GM19328 (cell line): ENCODE measurements at regions not wholly inside any gene's neighbourhood (a gene's known extent, or its start where the extent isn't known, plus 50 kb on each side); places are given as distances from the start of the nearest gene placed in this dataset.

ENCODE experiments used
- ATAC-seq: cut with Tn5 transposase; IDR thresholded peaks from one replicate; pipeline ENCODE4 v1.9.1; 2021; ENCODE audit warnings: mild to moderate bottlenecking, moderate library complexity; ENCODE audit not compliant: unreplicated experiment

DNA sequence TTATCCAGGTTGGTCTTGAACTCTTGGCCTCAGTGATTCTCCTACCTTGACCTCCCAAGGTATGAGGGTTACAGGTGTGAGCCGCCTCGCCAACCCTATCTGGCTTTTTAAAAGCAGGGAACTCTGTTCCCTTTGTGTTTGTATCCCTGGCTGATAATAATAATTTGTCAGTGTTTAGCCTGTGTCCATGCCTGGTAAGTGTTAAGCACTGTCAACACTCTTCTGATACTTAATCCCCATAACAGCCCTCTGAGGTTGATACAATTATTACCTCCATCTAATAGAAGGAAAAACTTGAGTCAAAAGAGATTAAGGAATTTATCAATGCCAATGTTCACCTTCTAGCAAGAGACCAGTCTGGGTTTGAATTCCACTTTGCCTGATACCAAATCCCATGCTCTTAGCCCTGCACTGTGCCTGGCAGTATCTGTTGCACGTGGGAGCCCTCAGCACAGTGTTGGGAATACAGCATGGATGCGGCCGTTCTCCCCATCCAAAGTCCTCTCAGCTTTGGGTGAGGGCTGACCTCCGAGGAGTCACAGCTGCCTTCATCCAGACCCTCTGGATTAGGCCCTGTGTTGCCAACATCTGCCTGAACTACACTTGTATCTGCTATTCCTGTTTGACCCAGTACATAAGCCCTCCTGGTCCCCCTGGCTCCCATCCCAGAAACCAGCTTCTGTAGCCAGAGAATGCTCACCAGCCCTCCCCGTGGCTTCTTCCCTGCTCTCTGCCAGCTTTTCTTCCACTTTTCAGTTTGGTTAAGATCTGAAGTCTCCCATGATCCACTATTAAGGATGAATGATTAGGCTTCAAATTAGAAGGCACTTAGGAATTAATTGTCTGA, 335.6 kb upstream of the ASIC2 start:
- ATAC-seq = no peak

DNA sequence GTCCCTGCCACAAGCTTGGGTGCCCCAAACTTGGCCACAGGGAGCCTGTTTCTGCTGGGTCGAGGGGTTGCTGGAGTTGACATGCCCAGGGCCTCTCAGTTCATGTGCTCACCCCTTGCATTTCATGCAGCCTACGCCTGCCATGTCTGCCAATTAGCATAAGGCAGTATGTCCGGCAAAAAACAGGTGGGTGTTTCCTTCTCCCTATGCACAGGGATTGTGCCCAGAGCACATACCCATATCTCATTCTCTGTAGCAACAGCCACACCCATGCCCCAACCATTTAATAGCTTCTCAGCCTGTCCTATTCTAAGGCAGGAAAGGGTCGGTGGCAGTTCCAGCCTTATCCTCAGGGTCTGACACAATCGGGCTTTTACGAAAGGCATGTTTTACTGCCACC, 340.4 kb upstream of the ASIC2 start:
- ATAC-seq = no peak

DNA sequence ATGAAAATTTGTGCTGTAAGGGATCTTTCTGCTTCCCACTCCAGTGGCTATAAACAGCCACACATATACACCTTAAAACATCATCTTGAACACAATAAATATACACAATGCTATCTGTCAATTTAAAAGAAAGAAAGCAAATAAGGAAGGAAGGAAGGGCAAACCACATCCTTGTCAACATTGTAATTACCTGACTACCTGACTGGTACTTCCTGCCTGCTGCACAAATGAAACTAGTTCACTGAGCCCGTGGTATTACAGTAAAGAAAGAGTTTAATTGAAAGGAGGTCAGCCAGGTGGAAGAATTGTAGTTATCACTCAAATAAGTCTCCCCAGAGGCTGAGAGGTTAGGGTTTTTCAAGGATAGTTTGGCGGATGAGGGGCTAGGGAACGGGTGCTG, 344.4 kb upstream of the ASIC2 start:
- no peak for ATAC-seq

DNA sequence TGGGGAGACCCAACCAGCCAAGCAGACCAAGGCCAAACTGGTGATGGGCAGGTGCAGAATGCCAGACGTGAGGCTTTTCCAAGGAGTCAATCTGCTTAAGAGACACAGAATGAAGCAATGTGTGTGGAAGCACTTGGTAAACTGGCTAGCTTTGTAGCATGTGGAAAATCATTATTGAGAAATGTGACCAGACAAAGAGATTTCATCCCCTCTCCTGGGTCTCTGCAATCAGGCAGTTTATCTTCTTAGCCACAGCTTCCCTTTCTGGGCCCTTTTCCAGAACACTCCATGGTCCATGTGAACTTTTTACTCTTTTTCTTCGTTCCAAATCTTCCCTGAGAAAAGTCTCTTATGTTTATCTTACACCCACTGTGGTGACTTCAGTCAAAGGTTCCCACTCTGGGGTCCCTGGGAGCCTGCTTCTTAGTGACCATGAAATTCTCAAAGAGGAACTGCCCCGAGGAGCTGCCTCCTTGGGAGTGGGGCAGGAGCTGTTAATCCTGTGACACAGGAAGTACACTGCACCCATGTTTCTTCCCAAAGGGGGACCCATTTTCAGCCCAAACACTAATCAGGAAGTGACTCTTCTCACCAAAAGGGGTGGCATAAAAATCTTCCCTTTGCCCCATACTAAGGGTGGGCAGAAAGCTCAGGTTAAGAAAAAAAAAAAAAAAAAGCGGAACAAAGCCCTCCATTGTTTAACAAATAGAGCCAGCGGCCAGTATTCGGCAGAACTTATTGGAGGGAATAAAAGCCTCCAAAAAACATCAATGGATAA, 346.2 kb upstream of the ASIC2 start:
- ATAC-seq = no peak

DNA sequence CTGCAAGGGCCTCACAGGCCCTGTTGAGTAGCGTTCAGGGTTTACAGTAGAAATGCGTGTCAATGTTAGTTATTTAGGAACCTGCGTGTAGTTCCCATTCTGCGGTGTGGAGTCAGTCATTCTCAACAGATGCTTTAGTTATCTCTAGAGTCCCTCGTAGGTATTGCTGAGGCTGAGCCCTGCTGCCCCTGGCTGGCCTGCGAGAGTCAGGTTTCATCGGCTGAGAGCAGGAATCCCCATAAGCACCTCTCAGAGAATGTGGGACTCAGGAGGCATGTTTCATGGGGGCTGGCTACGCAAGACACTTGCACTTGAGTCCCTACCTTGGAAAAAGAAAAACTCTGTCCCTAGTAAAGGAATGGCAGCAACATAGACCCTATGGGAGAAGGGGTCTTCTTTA, 347.5 kb upstream of the ASIC2 start:
- ATAC-seq = no peak

DNA sequence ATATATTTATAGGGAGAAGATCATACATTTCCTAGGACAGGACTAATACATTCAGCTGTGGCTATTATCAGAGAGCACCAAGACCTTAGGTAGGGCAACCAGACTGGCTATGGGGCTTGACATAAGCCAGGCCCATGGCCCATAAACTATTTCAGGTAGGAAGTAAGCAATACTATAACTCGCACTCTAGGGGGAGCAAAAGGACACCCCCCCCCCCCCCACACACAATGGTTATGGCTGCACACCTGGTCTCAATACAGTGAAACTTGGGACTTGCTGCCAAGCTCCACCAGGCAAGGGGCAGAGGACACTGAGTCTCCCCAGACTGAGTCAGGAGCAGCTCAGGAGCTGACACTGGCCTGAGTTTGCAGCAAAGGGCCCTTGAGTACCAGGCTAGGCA, 348.9 kb upstream of the ASIC2 start:
- no peak for ATAC-seq

DNA sequence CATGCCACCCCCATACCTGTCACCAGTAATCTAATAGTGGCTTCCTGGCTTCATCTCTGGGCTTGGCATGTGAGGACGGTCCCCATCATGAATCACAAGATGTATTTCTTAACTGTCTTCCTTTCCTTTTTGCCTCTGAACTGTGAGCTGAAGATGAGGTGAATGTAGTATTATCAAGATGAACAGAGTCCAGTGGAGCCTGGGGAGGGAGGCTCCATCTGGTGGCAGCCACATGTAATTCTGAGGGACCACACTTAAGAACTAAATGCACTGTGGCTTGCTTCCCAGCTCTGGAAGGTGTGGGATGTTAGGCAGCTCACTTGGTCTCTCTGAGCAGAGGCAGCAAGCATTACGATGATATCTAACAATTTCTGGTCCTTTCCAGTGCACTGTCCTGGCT, 354.9 kb upstream of the ASIC2 start:
- ATAC-seq = no peak

DNA sequence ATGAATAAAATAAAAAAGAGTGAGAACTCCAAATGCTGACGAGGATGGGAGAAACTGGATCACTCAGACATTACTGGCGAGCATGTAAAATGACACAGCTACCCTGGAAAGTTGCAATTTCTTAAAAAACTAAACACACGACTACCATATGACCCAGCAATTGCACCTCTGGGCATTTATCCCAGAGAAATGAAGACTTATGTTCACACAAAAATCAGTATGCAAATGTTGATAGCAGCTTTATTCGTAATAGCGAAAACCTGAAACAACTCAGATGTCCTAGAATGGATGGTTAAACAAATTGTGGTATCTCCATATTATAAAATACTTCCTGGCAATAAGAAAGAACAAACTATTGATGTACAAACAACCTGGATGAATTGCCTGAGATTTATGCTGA, 357.2 kb upstream of the ASIC2 start:
- ATAC-seq = no peak

DNA sequence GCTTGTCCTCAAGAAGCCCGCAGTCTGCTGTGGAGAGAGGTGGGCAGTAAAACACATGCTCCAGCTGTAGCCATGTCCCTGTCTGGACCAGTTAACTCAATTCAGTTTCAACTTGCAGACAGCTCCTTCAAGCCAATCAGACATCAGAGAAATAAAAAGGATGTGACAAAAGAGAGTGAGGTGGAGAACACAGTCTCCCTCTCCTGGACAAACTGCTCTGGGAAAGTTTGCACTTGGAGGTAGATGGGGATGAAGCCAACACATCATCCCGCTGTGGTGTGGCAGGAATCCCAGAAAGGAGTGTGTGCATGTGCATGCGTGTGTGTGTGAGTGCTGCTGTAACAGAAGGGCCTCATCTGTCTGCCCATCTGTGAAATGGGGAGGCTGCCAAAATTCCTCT, 358.6 kb upstream of the ASIC2 start:
- no peak for ATAC-seq

DNA sequence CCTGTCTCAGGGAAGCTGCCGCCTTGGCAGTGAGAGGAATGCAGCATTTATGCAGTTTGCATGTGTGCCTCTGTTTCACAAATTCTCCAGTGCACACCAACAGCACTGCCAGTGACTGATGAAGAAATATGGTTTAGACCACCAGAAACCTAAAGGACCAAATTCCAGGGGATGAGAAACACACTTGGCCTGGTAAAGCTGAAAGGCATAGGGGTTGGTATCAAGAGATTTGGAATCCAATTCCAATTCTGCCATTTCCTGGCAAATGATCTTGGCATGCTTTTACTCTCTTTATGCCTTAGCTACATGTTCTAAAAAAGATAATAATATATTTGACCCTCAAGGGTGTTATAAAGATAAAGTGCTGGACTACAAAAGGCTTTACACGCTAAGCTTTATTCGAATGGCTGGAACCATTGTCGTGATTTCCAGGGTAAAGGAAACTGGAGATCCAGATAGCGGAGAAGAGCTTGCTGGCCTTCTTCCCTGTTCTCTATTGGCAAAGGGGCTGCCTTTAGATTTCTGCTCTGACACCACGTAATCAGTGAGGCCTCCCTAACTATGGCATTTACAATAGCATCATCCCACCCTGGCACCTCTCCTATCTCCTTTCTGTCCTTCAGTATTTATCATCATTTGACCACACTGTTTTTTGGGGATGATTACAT, 359.8 kb upstream of the ASIC2 start:
- ATAC-seq = no peak

DNA sequence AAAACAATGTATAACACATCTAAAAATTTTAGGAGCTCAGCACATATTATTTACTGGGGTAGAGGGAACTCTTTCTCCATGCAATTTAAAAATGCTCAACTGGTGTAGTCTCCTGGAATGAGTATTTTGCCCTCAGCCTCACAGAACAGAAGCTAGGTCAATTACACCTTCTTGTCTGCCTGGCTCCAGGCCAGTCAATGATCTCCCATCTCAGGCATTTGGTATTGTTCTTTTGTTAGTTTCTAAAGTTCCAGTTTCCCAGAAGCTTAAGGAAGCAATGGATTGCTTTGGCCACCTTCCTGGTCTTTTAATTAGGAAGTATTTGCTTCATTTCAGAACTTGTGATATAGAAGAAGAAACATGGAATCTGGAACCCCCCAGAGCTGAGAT, 360.3 kb upstream of the ASIC2 start:
- no peak for ATAC-seq

DNA sequence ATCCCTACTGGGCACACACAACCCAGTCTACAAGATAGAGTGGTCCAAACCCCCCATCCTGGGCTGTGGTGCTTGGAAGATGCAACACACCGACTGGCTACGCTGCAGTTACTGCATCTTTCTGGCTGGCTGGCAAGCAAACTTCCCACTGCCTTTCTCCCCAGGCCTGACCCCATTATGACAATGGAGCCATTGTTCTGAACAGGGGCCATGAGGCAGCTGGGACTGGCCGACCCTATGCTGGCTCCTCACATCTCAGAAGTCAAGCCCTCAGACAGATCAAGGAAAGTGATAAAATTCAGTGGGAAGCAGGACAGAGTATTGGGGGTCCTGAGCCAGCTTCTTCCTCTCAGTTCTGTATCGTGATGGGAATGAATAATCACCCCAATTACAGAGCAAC, 364.1 kb upstream of the ASIC2 start:
- no peak for ATAC-seq

DNA sequence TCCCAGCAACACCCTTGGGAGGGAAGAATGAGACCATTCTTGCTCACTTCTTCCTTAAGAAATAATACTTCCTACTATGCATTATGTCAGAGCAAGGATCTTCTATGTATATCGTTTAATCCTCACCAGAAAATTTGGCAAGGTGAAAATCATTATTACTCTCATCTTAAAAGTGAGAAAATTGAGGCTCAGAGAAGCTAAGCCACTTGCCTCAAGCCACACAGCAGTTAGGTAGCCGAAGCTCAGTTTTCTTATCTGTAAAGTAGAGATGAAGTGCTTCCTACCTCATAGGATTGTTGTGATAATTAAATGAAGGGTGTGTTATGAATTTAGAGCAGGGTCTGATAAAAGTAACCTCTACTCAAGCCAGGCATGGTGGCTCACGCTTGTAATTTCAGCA, 368.9 kb upstream of the ASIC2 start:
- no peak for ATAC-seq

DNA sequence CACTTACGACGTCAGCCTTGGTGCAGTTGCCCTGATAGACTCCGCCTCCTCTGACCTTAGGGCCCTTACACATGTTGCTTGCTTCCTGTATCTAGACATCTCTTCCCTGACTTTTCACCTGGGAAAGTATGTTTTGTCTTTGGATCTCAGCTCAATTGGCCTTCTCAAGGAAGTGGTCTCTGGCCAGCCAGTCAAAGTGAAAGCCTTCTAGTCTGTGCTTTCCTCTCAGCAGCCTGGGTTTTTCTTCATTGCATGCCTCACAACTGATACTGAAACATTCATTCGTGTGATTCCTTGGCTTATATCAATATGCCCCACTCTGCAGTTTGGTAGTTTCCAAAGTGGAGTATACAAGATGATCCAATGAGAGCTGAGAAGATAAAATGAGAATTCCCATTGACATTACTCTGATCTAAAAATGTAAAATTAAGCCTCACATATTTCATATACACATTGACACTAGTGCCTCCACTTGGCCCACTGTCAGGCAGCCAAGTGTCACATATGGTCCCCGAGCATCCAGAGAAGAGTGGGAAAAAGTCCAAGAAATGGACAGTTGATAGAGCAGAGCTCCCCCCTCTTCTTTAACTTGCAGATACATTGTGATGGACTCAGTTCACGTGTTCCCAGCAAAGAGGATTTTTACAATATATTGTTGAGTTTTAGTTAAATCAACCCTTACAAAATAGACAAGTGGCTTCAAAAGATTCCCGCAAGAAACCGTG, 371.2 kb upstream of the ASIC2 start:
- ATAC-seq = no peak

DNA sequence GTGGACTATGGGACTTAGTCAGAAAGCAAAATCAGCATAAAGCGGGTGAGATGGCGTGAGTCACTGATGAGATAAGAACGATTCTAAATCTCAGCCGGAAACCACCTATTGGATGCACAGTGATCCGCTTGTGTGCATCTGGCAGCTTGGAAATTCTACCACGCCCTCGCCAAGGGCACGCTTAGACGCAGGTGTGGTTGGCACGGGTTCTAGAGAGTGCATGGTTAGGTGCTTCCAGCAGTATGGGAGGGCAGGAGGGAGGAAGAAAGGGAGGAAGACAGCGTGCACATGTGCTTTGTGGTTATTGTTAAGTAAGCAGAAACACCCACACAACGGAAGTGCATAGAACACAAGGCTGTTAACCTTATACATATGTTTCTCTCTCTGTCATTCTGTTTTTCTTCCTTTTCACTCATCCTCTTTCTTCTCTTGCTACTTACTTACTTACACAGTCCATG, 374.0 kb upstream of the ASIC2 start:
- peak; percentile 68 for ATAC-seq

DNA sequence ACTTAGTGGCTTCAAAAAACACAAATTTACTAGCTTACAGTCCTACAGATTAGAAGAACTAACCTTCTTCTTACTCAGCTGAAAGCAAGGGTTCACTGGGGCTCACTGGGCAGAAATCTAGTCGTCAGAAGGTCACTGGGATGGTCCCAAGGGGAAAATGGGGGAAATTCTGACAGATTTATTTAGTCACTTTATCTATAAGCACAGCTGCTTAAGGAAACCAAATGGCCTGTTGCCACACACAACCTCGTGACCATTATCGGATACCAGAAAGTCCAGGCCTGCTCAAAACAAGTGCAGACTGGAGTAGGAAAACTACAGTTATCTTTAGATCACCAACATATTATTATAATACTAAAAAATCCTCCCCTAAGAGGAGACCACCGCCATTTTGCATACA, 374.6 kb upstream of the ASIC2 start:
- no peak for ATAC-seq

DNA sequence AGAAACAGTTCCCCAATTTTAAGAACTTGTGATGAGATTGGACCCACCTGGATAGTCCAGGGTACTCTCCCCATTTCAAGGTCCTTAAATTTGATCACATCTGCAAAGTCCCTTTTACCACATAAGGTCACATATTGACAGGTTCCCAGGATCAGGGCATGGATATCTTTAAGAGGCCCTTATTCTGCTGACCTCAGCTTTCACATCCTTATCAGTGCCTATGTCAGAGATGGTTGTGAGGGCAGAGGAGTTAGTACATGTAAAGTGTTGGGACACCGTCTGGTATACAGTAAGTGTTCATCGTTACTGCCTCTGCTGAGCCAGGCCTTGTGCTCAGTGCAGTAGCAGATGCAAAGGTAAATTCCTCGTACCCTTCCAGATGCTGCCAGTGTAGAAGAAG, 375.4 kb upstream of the ASIC2 start:
- ATAC-seq = no peak

DNA sequence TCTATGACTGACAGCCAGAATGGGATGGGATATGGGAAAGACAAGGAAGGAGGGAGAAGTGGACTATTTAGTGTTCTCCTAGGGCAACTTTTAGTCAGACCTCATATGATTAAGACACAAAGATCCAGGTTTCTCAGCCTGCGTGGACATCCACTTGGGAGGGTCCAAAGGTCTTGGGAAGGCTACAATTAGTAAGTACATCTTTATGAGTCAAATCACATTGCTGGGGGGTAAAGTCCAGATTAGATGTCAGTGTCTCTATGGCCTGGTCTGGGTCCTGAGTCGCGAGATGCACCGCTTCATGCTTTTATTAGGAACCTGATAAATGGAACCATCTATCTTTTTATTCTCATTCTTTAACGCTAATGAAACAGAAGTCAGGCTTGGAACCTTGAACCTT, 378.4 kb upstream of the ASIC2 start:
- no peak for ATAC-seq

DNA sequence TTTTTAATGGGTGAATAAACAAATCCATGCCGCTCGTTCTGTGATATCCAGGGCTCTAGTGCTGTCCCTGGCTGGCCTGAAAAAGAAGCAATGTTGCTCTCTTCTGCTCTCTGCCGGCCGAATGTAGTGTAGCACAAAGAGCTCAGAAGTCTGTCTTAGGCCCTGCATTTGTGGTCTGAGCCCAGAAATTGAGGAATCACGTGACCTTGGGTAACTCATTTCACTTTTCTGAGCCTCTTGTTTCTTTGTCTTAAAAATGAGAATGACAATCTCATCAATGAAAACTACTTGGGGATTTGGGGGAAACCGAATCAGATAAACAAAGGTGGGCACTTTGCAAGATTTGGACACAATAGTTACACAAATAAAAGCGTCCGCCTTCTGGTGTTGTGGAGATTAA, 381.6 kb upstream of the ASIC2 start:
- no peak for ATAC-seq

DNA sequence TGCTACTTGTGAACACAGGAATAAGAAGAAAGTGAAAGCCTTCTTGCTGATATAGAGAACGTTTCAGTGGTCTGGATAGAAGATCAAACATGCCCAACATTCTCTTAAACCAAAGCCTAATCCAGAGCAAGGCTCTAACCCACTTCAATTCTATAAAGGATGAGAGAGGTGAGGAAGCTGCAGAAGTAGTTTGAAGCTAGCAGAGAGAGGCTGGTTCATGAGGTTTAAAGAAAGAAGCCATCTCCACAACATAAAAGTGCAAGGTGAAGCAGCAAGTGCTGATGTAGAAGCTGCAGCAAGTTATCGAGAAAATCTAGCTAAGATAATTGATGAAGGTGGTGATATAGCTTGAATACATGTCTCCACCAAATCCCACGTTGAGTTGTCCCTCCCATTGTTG, 383.3 kb upstream of the ASIC2 start:
- no peak for ATAC-seq

DNA sequence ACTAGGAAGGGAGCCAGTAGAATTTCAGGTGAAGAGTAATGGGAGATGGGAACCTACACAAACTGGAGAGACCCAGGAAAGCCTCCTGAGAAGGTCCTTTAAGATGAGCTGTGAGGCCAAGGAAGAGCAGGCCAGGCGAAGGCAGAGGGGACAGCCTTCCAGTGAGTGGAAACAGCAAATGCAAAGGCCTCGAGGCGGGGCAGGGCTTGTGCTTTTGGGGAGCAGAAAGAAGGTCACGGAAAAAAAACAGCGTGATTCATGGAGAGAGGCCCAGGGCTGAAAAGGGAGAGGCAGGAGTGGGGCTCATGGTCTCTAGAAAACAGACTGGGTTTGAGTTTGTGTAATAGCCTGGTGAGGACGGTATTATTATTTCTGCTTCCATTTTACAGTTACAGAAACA, 386.5 kb upstream of the ASIC2 start:
- ATAC-seq = no peak
